GM21825 (cell line): ENCODE measurements at regions not wholly inside any gene's neighbourhood (a gene's known extent, or its start where the extent isn't known, plus 50 kb on each side); places are given as distances from the start of the nearest gene placed in this dataset.

Source experiments
- ATAC-seq: cut with Tn5 transposase; IDR thresholded peaks from one replicate; pipeline ENCODE4 v1.9.1; 2021; ENCODE audit warnings: mild to moderate bottlenecking, moderate library complexity; ENCODE audit not compliant: unreplicated experiment

GRCh38 chr3:67896130-67896529 is 241.7 kb upstream of the SUCLG2 start:
- ATAC-seq = no peak

- ATAC-seq = no peak
These were observed 240.1 kb upstream of the SUCLG2 start for GRCh38 chr3:67894510-67894909.

GRCh38 chr3:67884345-67884744 is 229.9 kb upstream of the SUCLG2 start:
- ATAC-seq = no peak

- ATAC-seq = no peak
These were observed 229.4 kb upstream of the SUCLG2 start for GRCh38 chr3:67883766-67884165.

- no peak for ATAC-seq
These were observed 228.6 kb upstream of the SUCLG2 start for GRCh38 chr3:67882981-67883380.

GRCh38 chr3:67876261-67876660 is 221.8 kb upstream of the SUCLG2 start:
- ATAC-seq = no peak

GRCh38 chr3:67875858-67876257 is 221.4 kb upstream of the SUCLG2 start:
- ATAC-seq = no peak

- no peak for ATAC-seq
These were observed 220.9 kb upstream of the SUCLG2 start for GRCh38 chr3:67875338-67875737.

- ATAC-seq = no peak
These were observed 216.1 kb upstream of the SUCLG2 start for GRCh38 chr3:67870477-67870876.

GRCh38 chr3:67866571-67866970 is 212.2 kb upstream of the SUCLG2 start:
- no peak for ATAC-seq

GRCh38 chr3:67864587-67865183 is 210.3 kb upstream of the SUCLG2 start:
- ATAC-seq = no peak

GRCh38 chr3:67863869-67864268 is 209.5 kb upstream of the SUCLG2 start:
- ATAC-seq = no peak

- ATAC-seq = no peak
These were observed 206.0 kb upstream of the SUCLG2 start for GRCh38 chr3:67860429-67860828.

GRCh38 chr3:67858492-67858891 is 204.1 kb upstream of the SUCLG2 start:
- no peak for ATAC-seq

GRCh38 chr3:67856718-67857117 is 202.3 kb upstream of the SUCLG2 start:
- ATAC-seq = no peak

- no peak for ATAC-seq
These were observed 200.3 kb upstream of the SUCLG2 start for GRCh38 chr3:67854663-67855062.

GRCh38 chr3:67853520-67853919 is 199.1 kb upstream of the SUCLG2 start:
- ATAC-seq = no peak

GRCh38 chr3:67848299-67848698 is 193.9 kb upstream of the SUCLG2 start:
- ATAC-seq = no peak

GRCh38 chr3:67846166-67846565 is 191.8 kb upstream of the SUCLG2 start:
- ATAC-seq = no peak

- ATAC-seq = no peak
These were observed 178.4 kb upstream of the SUCLG2 start for GRCh38 chr3:67832817-67833216.

GRCh38 chr3:67831262-67831661 is 176.8 kb upstream of the SUCLG2 start:
- no peak for ATAC-seq

- ATAC-seq = no peak
These were observed 174.1 kb upstream of the SUCLG2 start for GRCh38 chr3:67828486-67829010.

- ATAC-seq = no peak
These were observed 166.7 kb upstream of the SUCLG2 start for GRCh38 chr3:67821135-67821534.
